B cell (primary cell): ENCODE measurements at regions not wholly inside any gene's neighbourhood (a gene's known extent, or its start where the extent isn't known, plus 50 kb on each side); places are given as distances from the start of the nearest gene placed in this dataset.

Experiments used
- ATAC-seq: fragments of 200-7000 bp; cut with Tn5 transposase; one replicate; pipeline ENCODE4 v1.10.0; 2021; ENCODE audit warnings: low read depth, mild to moderate bottlenecking, moderate number of reproducible peaks, moderate library complexity
- CTCF ChIA-PET: fragments of 350-600 bp; sonication (Branson Sonifier 250); formaldehyde crosslinking; loops from one replicate; lab custom pipeline; 2021; ENCODE audit warnings: antibody characterized with exemption, inconsistent platforms; lab: Charles Lee
- POLR2A ChIA-PET: fragments of 350-600 bp; sonication (Branson Sonifier 250); formaldehyde crosslinking; loops from one replicate; lab custom pipeline; 2021; ENCODE audit warnings: antibody characterized with exemption; lab: Charles Lee
- DNase-seq: peaks from one replicate; pipeline ENCODE4 v3.0.0; 2013
- H2AFZ ChIP-seq: 2 replicates; pipeline ENCODE4 v1.6.1; 2012; ENCODE audit warnings: mild to moderate bottlenecking, low read depth, low read length; ENCODE audit not compliant: insufficient read depth, poor library complexity, severe bottlenecking
- H3K27ac ChIP-seq, 2 donors: 1 replicate in 1 of 2; 2 replicates in 1 of 2; pipeline ENCODE4 v1.5.1; 2012 to 2013; ENCODE audit warnings: low read length in 2 of 2, mild to moderate bottlenecking in 2 of 2, moderate library complexity in 1 of 2
- H3K27me3 ChIP-seq, 4 experiments: fragments of 200-600 bp in 1 of 4; sonication (generic) in 1 of 4; replicated peaks in 1 of 4; 1 replicate in 2 of 4; 2 replicates in 2 of 4; pipeline versions ENCODE4 v1.6.1 to v1.7.0; 2013 to 2016; ENCODE audit warnings: low read length in 3 of 4, mild to moderate bottlenecking in 2 of 4, mixed read lengths in 1 of 4, moderate library complexity in 1 of 4; ENCODE audit not compliant: insufficient read depth in 4 of 4, control insufficient read depth in 3 of 4; ENCODE audit errors: control extremely low read depth in 1 of 4
- H3K36me3 ChIP-seq, 2 experiments: replicated peaks in 1 of 2; 1 replicate in 1 of 2; 2 replicates in 1 of 2; pipeline versions ENCODE4 v1.6.1 to v1.7.1; 2013; ENCODE audit warnings: low read length in 1 of 2; ENCODE audit not compliant: insufficient read depth in 2 of 2, control insufficient read depth in 1 of 2; ENCODE audit errors: control extremely low read depth in 1 of 2, extremely low read depth in 1 of 2
- H3K4me1 ChIP-seq, 2 donors: fragments of 200-600 bp in 1 of 2; sonication (generic) in 1 of 2; 1 replicate in 1 of 2; 2 replicates in 1 of 2; pipeline versions ENCODE4 v1.5.1 to v1.6.1; 2013 to 2017; ENCODE audit warnings: low read length in 2 of 2; ENCODE audit not compliant: control insufficient read depth in 2 of 2, insufficient read depth in 2 of 2
- H3K4me2 ChIP-seq: replicated peaks from 2 replicates; pipeline ENCODE3; 2012; ENCODE audit warnings: mild to moderate bottlenecking, low read depth, low read length; ENCODE audit not compliant: poor library complexity, severe bottlenecking
- H3K4me3 ChIP-seq, 5 experiments: fragments of 200-600 bp in 1 of 5; sonication (generic) in 1 of 5; 1 replicate in 3 of 5; 2 replicates in 2 of 5; pipeline versions ENCODE4 v1.5.1 to v1.7.0; 2011 to 2016; ENCODE audit warnings: low read length in 4 of 5, mild to moderate bottlenecking in 4 of 5, low read depth in 2 of 5, control low read depth in 1 of 5, moderate library complexity in 1 of 5; ENCODE audit not compliant: insufficient read depth in 1 of 5; ENCODE audit errors: control extremely low read depth in 1 of 5, extremely low read depth in 1 of 5
- H3K79me2 ChIP-seq: fragments of 200-600 bp; sonication (generic); one replicate; pipeline ENCODE4 v1.6.0; 2016; ENCODE audit warnings: low read length; ENCODE audit not compliant: control insufficient read depth, insufficient read depth
- H3K9ac ChIP-seq: fragments of 200-600 bp; sonication (generic); 2 replicates; pipeline ENCODE4 v1.6.1; 2017; ENCODE audit warnings: mild to moderate bottlenecking, low read length, moderate library complexity
- H3K9me3 ChIP-seq, 3 donors: one replicate each; pipeline versions ENCODE4 v1.6.1 to v1.7.1; 2013; ENCODE audit warnings: low read length in 2 of 3; ENCODE audit not compliant: control insufficient read depth in 2 of 3, insufficient read depth in 1 of 3; ENCODE audit errors: control extremely low read depth in 1 of 3
- H4K20me1 ChIP-seq: 2 replicates; pipeline ENCODE4 v1.6.0; 2012; ENCODE audit warnings: mild to moderate bottlenecking, low read length; ENCODE audit not compliant: insufficient read depth, control insufficient read depth, poor library complexity, severe bottlenecking
- H3K27ac Mint-ChIP-seq: one replicate; pipeline ENCODE4 v1.8.0; 2021; ENCODE audit warnings: mixed read lengths
- H3K27me3 Mint-ChIP-seq: one replicate; pipeline ENCODE4 v1.8.0; 2021; ENCODE audit warnings: mixed read lengths
- H3K4me1 Mint-ChIP-seq: one replicate; pipeline ENCODE4 v1.8.0; 2021; ENCODE audit warnings: mixed read lengths
- H3K4me3 Mint-ChIP-seq: one replicate; pipeline ENCODE4 v1.8.0; 2021; ENCODE audit warnings: mixed read lengths
- H3K9me3 Mint-ChIP-seq: one replicate; pipeline ENCODE4 v1.8.0; 2022; ENCODE audit warnings: mixed read lengths; ENCODE audit not compliant: insufficient read depth
- EZH2 ChIP-seq: IDR thresholded peaks from 2 replicates; pipeline ENCODE4 v1.6.1; 2012; ENCODE audit warnings: borderline replicate concordance, low read depth, mild to moderate bottlenecking, moderate library complexity, low read length; ENCODE audit not compliant: insufficient read depth, poor library complexity, severe bottlenecking
- WGBS: methylation state at CpG from one replicate; pipeline ENCODE4 v1.1.5; 2013; ENCODE audit warnings: missing lambda C conversion rate; ENCODE audit not compliant: insufficient coverage; 5-methylcytosine and 5-hydroxymethylcytosine counted together
- intact Hi-C: fragments of 100-400 bp; cut with micrococcal nuclease; formaldehyde crosslinking; loops from one replicate; pipeline ENCODE4 v1.10.0; 2022
- TF ChIP-seq, protein P1 (sequence below): fragments of 200-600 bp; IDR thresholded peaks from one replicate; pipeline ENCODE4 v1.8.0; 2022; ENCODE audit warnings: antibody characterized with exemption, mild to moderate bottlenecking

DNA sequence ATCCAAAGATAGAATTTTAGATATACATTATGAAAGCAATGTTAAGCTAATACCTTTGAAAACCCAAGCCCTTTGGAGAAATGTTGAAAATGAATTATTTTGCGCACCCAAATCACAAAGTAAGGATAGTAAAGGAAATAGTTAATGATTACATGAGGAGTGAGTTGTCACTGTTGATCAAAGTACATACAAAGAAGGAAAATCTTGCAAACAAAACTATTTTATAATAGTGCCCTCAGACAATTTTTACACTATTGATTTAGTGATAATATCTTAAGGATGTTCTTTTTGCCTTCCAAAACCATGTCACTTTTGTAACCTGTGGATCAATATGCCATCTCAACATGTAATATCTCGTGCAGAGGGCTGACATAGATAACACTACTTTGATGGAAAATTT is 146.8 kb downstream of the DUSP6 start:
- no peaks in the 10 kb centered on the region for H3K9me3 Mint-ChIP-seq
- Histone ChIP-seq H3K27ac (no peak overlapping the region), H2AFZ (no peak overlapping the region), H3K36me3 (no peaks in the 10 kb centered on the region), H3K79me2 (no peaks in the 10 kb centered on the region), H3K9me3 (no peaks in the 10 kb centered on the region), H4K20me1 (no peaks in the 10 kb centered on the region), H3K27me3 (no peaks in the 10 kb centered on the region), H3K4me3 (no peak overlapping the region), H3K9ac (no peak overlapping the region), H3K4me1 (peaks cover 0 to 8% of the 10 kb centered on the region in 2 donors), H3K4me2 (no peak overlapping the region)
- no peak overlapping the region for H3K4me3 Mint-ChIP-seq
- no peak overlapping the region for H3K27ac Mint-ChIP-seq
- ChIA-PET POLR2A (interaction anchor here (0.6 kb wide), 1 partner anchor 17 kb away, joined by 7 read pairs; no protein-coding TSS in a partner anchor), CTCF (no interaction called here)
- DNase-seq: no peak
- intact Hi-C loops: no loop called here
- no peak for TF ChIP-seq EZH2
- TF ChIP-seq, protein P1, sequence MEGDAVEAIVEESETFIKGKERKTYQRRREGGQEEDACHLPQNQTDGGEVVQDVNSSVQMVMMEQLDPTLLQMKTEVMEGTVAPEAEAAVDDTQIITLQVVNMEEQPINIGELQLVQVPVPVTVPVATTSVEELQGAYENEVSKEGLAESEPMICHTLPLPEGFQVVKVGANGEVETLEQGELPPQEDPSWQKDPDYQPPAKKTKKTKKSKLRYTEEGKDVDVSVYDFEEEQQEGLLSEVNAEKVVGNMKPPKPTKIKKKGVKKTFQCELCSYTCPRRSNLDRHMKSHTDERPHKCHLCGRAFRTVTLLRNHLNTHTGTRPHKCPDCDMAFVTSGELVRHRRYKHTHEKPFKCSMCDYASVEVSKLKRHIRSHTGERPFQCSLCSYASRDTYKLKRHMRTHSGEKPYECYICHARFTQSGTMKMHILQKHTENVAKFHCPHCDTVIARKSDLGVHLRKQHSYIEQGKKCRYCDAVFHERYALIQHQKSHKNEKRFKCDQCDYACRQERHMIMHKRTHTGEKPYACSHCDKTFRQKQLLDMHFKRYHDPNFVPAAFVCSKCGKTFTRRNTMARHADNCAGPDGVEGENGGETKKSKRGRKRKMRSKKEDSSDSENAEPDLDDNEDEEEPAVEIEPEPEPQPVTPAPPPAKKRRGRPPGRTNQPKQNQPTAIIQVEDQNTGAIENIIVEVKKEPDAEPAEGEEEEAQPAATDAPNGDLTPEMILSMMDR: no peak
- WGBS: no CpG with 5 or more reads among the region's 2 CpGs
- peaks cover 8% of the 10 kb centered on the region for H3K4me1 Mint-ChIP-seq
- peaks cover 10% of the 10 kb centered on the region for H3K27me3 Mint-ChIP-seq
- ATAC-seq: no peak

DNA sequence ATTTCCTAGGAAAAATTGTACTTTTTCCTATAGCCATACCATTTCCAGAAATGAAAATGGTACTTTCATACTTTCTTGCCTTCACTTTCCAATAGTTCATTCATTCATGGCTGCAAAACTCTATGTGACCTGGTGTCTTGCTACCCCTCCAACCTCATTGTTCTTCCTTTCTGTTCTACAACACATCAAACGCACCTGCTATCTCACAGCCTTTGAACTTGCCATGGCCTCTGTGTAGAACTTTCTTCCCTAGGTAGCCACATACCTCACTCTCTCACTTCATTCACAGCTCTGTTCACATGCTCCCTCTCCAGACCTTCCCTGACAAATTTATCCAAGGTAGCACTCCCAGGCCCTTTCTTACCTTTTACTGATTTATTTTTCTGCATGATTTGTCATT is 149.2 kb downstream of the DUSP6 start:
- WGBS: 100% methylated on average over 1 of the region's 1 CpG
- intact Hi-C loops: no loop called here
- Histone ChIP-seq H3K27ac (no peak overlapping the region), H3K36me3 (no peaks in the 10 kb centered on the region), H3K4me3 (no peak overlapping the region), H3K79me2 (no peaks in the 10 kb centered on the region), H2AFZ (no peak overlapping the region), H3K4me1 (peaks cover 0 to 10% of the 10 kb centered on the region in 2 donors), H4K20me1 (no peaks in the 10 kb centered on the region), H3K9me3 (no peaks in the 10 kb centered on the region), H3K4me2 (no peak overlapping the region), H3K27me3 (no peaks in the 10 kb centered on the region), H3K9ac (no peak overlapping the region)
- Mint-ChIP-seq H3K4me3 (no peak overlapping the region), H3K4me1 (peaks cover 15% of the 10 kb centered on the region), H3K27me3 (peaks cover 3% of the 10 kb centered on the region), H3K9me3 (no peaks in the 10 kb centered on the region), H3K27ac (no peak overlapping the region)
- DNase-seq (no peak), ATAC-seq (no peak)
- CTCF ChIA-PET: no interaction called here
- no peak for TF ChIP-seq EZH2
- TF ChIP-seq, protein P1: no peak
- POLR2A ChIA-PET: no interaction called here
